Lung (tissue), 11 donors: ENCODE measurements at regions not wholly inside any gene's neighbourhood (a gene's known extent, or its start where the extent isn't known, plus 50 kb on each side); places are given as distances from the start of the nearest gene placed in this dataset.
"Not testable (repeated sequence)": the region's sequence is repeated elsewhere in the genome, so short reads cannot be mapped to it uniquely, and the experiment has no call there.

Experiments
- ATAC-seq: fragments of 200-7000 bp; cut with Tn5 transposase; one replicate; pipeline ENCODE4 v1.9.1; 2020; ENCODE audit warnings: moderate number of reproducible peaks; ENCODE audit not compliant: insufficient read depth, low FRiP score
- DNase-seq, 3 donors: peaks; one replicate each; pipeline ENCODE4 v3.0.0-alpha.2; 2013 to 2017
- H3K27ac ChIP-seq, 2 donors: one replicate each; pipeline ENCODE4 v1.5.1; 2013; ENCODE audit warnings: mild to moderate bottlenecking in 2 of 2, moderate library complexity in 2 of 2, control low read depth in 1 of 2, inconsistent platforms in 1 of 2, low read depth in 1 of 2, low read length in 1 of 2
- H3K27me3 ChIP-seq, 3 donors: one replicate each; pipeline ENCODE4 v1.5.1; 2013; ENCODE audit warnings: low read length in 2 of 3; ENCODE audit not compliant: control insufficient read depth in 3 of 3, insufficient read depth in 3 of 3
- H3K36me3 ChIP-seq, 4 donors: one replicate each; pipeline ENCODE4 v1.5.1; 2013; ENCODE audit warnings: low read length in 4 of 4, mild to moderate bottlenecking in 1 of 4, moderate library complexity in 1 of 4; ENCODE audit not compliant: control insufficient read depth in 4 of 4, insufficient read depth in 4 of 4
- H3K4me1 ChIP-seq, 5 donors: one replicate each; pipeline ENCODE4 v1.5.1; 2013; ENCODE audit warnings: low read length in 5 of 5, mild to moderate bottlenecking in 2 of 5, moderate library complexity in 1 of 5; ENCODE audit not compliant: control insufficient read depth in 5 of 5, insufficient read depth in 5 of 5
- H3K4me3 ChIP-seq: one replicate; pipeline ENCODE4 v1.5.1; 2013; ENCODE audit warnings: mild to moderate bottlenecking, control low read depth, moderate library complexity
- H3K9ac ChIP-seq, 2 donors: one replicate each; pipeline ENCODE4 v1.5.1; 2013; ENCODE audit warnings: low read length in 2 of 2, control low read depth in 1 of 2; ENCODE audit not compliant: insufficient read depth in 1 of 2
- H3K9me3 ChIP-seq, 4 donors: one replicate each; pipeline ENCODE4 v1.5.1; 2013; ENCODE audit warnings: low read length in 3 of 4, mild to moderate bottlenecking in 1 of 4, moderate library complexity in 1 of 4; ENCODE audit not compliant: control insufficient read depth in 4 of 4, insufficient read depth in 3 of 4
- CTCF ChIP-seq: IDR thresholded peaks from 2 replicates; pipeline ENCODE4 v1.5.1; 2012; ENCODE audit warnings: mild to moderate bottlenecking; ENCODE audit errors: control extremely low read depth, extremely low read depth
- WGBS, 2 donors: extraction: QIAGEN DNeasy Blood & Tissue Kit; methylation state at CpG; one replicate each; pipeline ENCODE4 v1.1.7; 2013; 5-methylcytosine and 5-hydroxymethylcytosine counted together
- donor health status: control.
- donor health status: control.
- donor health status: Bipolar disorder and iron deficiency.
- donor health status: healthy.
- donor health status: DM: yes; HTN: yes; CAD: no.

GRCh38 chr14:53365486-53366130 is 212.5 kb upstream of the DDHD1 start:
- no peak overlapping the region for H3K4me3 ChIP-seq
- WGBS, 2 donors = 84 to 90% methylated on average over 3 of the region's 3 CpGs
- no peak overlapping the region for H3K9ac ChIP-seq
- H3K9me3 ChIP-seq = peaks cover 0 to 2% (median 0%) of the 10 kb centered on the region in 4 donors
- DNase-seq = peak in 2 of 3 donors; percentile 55 to 60
- no peaks in the 10 kb centered on the region for H3K36me3 ChIP-seq
- H3K4me1 ChIP-seq = peaks cover 0 to 49% (median 21%) of the 10 kb centered on the region in 5 donors
- ATAC-seq = no peak
- no peak for TF ChIP-seq CTCF
- H3K27ac ChIP-seq = peak overlapping the region in 1 of 2 donors; percentile 29
- no peaks in the 10 kb centered on the region for H3K27me3 ChIP-seq

DNA sequence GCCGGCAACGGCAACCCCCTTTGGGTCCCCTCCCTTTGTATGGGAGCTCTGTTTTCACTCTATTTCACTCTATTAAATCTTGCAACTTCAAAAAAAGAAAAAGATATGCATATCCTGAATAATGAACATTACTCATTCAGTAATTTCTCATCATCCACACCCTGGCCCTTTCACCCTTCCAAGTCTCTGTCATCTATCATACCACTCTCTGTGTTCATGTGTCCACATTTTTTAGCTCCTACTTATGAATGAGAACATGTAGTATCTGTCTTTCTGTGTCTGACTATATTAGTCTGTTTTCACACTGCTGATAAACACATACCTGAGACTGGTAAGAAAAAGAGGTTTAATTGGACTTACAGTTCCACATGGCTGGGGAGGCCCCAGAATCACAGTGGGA is 209.8 kb upstream of the DDHD1 start:
- WGBS, 2 donors = 82 to 100% methylated on average over 2 of the region's 2 CpGs
- not testable (repeated sequence) for H3K36me3 ChIP-seq, DNase-seq, H3K27ac ChIP-seq, H3K9me3 ChIP-seq, H3K27me3 ChIP-seq, H3K9ac ChIP-seq, H3K4me3 ChIP-seq
- peaks cover 0 to 29% (median 6%) of the 10 kb centered on the region in 5 donors for H3K4me1 ChIP-seq
- ATAC-seq = peak; percentile 19

- no peak overlapping the region for H3K9ac ChIP-seq
- no peak for ATAC-seq
These were observed 207.7 kb upstream of the DDHD1 start for GRCh38 chr14:53360829-53361228.

DNA sequence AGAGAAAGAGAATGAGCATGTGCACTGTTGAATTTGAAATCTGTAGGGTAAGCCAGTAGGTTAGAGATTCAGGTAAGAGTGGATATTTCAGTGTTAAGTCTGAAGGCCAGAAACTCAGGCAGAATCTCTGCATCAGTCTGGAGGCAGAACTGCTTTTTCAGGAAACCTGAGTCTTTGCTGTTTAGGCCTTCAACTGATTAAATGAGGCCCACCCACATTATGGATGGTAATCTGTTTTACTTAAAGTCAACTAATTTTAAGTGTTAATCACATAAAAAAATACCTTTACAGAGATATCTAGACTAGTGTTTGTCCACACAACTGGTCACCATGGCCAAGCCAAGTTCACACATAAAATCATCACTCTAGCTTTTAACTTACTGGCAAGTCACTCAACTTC is 205.0 kb upstream of the DDHD1 start:
- H3K4me3 ChIP-seq = no peak overlapping the region
- no peak for DNase-seq
- peaks cover 0 to 14% (median 4%) of the 10 kb centered on the region in 5 donors for H3K4me1 ChIP-seq
- no peak for TF ChIP-seq CTCF
- no peaks in the 10 kb centered on the region for H3K9me3 ChIP-seq
- no peak overlapping the region for H3K27ac ChIP-seq
- no peaks in the 10 kb centered on the region for H3K27me3 ChIP-seq
- ATAC-seq = no peak
- H3K9ac ChIP-seq = no peak overlapping the region
- no peaks in the 10 kb centered on the region for H3K36me3 ChIP-seq

More at GRCh38 chr14:53360829-53361228, 207.7 kb upstream of the DDHD1 start:
- H3K9me3 ChIP-seq = no peaks in the 10 kb centered on the region
- DNase-seq = no peak
- TF ChIP-seq CTCF = no peak
- H3K36me3 ChIP-seq = no peaks in the 10 kb centered on the region
- H3K27ac ChIP-seq = no peak overlapping the region
- no peaks in the 10 kb centered on the region for H3K27me3 ChIP-seq
- peaks cover 0 to 15% (median 6%) of the 10 kb centered on the region in 5 donors for H3K4me1 ChIP-seq
- H3K4me3 ChIP-seq = no peak overlapping the region
